Left lung (tissue), 4 donors: ENCODE measurements at regions not wholly inside any gene's neighbourhood (a gene's known extent, or its start where the extent isn't known, plus 50 kb on each side); places are given as distances from the start of the nearest gene placed in this dataset.
"Not testable (repeated sequence)": the region's sequence is repeated elsewhere in the genome, so short reads cannot be mapped to it uniquely, and the experiment has no call there.

Experiments
- ATAC-seq: fragments of 200-7000 bp; cut with Tn5 transposase; one replicate; pipeline ENCODE4 v1.9.1; 2020; ENCODE audit warnings: moderate library complexity
- DNase-seq, 4 donors: peaks; one replicate each; pipeline ENCODE4 v3.0.0-alpha.2; 2013 to 2020
- H3K27ac ChIP-seq, 2 donors: fragments of 200-600 bp; sonication (generic) in 1 of 2; one replicate each; pipeline versions ENCODE4 v1.5.0 to v1.8.0; 2020 to 2021
- H3K27me3 ChIP-seq, 2 donors: fragments of 200-600 bp; sonication (generic) in 1 of 2; one replicate each; pipeline versions ENCODE4 v1.5.0 to v1.8.0; 2020 to 2021
- H3K36me3 ChIP-seq, 2 donors: fragments of 200-600 bp; sonication (generic) in 1 of 2; one replicate each; pipeline versions ENCODE4 v1.5.0 to v1.8.0; 2020 to 2021
- H3K4me1 ChIP-seq, 2 donors: fragments of 200-600 bp; one replicate each; pipeline ENCODE4 v1.8.0; 2021
- H3K4me3 ChIP-seq, 2 donors: fragments of 200-600 bp; sonication (generic) in 1 of 2; one replicate each; pipeline versions ENCODE4 v1.5.0 to v1.8.0; 2020 to 2021; ENCODE audit warnings: mild to moderate bottlenecking in 1 of 2
- H3K9me3 ChIP-seq, 2 donors: fragments of 200-600 bp; sonication (generic) in 1 of 2; one replicate each; pipeline versions ENCODE4 v1.5.0 to v1.8.0; 2020 to 2021
- intact Hi-C, 2 donors: fragments of 100-400 bp; cut with DNase I; formaldehyde crosslinking; loops; one replicate each; pipeline versions ENCODE4 v1.11.2 to v1.14.2; 2022
- TF ChIP-seq, protein P1 (sequence below), 2 donors: fragments of 200-600 bp; sonication (generic) in 1 of 2; IDR thresholded peaks; one replicate each; pipeline versions ENCODE4 v1.5.0 to v1.8.0; 2021; ENCODE audit warnings: antibody characterized with exemption in 2 of 2
- donor health status: DM: no; HTN: yes; CAD: no.
- donor health status: DM: no; HTN: no; CAD: no.

DNA sequence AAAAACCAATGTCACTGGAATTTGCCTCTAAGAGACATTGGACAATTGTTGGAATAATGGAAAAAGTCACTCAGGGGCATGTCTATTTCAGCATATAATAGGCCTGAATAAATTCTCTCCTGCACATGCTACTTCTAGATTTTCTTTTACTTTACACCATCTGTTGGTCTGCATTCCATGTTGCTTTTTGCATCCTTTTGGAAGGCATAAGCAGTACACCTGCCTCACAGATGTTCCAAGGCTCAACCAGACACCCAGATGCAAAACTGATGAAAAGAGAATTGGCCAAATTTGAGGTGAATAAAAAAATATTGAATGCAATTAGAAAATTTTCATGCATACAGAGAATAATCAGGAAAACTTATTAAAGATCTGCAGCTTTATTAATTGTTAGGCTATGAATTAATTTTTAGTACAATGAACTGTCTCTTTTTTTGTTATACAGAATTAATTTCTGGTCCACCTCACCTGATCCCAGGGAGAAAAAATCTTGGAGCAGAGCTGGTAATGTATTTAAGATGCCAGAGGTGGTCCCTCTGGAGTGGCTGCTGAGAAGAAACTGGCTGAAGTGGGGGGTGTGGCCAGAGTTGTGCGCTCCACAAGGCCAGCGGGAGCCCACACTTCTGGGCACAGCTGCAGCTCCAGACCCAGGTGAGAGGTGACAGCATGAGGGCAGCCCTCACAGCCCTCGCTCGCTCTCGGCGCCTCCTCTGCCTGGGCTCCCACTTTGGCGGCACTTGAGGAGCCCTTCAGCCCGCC, 778.6 kb downstream of the CDH11 start:
- Histone ChIP-seq H3K9me3 (peaks cover 0 to 12% of the 10 kb centered on the region in 2 donors), H3K4me3 (no peak overlapping the region), H3K36me3 (no peaks in the 10 kb centered on the region), H3K27me3 (no peaks in the 10 kb centered on the region), H3K27ac (no peak overlapping the region), H3K4me1 (no peaks in the 10 kb centered on the region)
- DNase-seq (no peak), ATAC-seq (no peak)
- TF ChIP-seq, protein P1, sequence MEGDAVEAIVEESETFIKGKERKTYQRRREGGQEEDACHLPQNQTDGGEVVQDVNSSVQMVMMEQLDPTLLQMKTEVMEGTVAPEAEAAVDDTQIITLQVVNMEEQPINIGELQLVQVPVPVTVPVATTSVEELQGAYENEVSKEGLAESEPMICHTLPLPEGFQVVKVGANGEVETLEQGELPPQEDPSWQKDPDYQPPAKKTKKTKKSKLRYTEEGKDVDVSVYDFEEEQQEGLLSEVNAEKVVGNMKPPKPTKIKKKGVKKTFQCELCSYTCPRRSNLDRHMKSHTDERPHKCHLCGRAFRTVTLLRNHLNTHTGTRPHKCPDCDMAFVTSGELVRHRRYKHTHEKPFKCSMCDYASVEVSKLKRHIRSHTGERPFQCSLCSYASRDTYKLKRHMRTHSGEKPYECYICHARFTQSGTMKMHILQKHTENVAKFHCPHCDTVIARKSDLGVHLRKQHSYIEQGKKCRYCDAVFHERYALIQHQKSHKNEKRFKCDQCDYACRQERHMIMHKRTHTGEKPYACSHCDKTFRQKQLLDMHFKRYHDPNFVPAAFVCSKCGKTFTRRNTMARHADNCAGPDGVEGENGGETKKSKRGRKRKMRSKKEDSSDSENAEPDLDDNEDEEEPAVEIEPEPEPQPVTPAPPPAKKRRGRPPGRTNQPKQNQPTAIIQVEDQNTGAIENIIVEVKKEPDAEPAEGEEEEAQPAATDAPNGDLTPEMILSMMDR (IDR thresholded peaks at IDR 0.05): no peak
- intact Hi-C loops: no loop called here

DNA sequence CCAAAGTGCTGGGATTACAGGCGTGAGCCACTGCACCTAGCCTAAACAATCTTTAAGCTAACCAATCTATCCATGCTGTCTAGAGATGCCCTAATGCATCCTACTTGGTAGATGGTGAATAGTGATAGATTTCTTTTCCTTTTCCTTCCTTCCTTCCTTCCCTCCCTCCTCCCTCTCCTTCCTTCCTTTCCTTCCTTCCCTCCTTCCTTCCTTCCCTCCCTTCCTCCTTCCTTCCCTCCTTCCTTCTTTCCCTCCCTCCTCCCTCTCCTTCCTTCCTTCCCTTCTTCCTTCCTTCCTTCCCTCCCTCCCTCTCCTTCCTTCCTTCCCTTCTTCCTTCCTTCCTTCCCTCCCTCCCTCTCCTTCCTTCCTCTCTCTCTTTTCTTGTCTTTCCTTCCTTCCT, 780.5 kb downstream of the CDH11 start:
- DNase-seq, H3K27ac ChIP-seq, ATAC-seq, H3K4me3 ChIP-seq, intact Hi-C loops, H3K36me3 ChIP-seq, H3K4me1 ChIP-seq, H3K27me3 ChIP-seq: not testable (repeated sequence)
- H3K9me3 ChIP-seq: peaks cover 0 to 12% of the 10 kb centered on the region in 2 donors

DNA sequence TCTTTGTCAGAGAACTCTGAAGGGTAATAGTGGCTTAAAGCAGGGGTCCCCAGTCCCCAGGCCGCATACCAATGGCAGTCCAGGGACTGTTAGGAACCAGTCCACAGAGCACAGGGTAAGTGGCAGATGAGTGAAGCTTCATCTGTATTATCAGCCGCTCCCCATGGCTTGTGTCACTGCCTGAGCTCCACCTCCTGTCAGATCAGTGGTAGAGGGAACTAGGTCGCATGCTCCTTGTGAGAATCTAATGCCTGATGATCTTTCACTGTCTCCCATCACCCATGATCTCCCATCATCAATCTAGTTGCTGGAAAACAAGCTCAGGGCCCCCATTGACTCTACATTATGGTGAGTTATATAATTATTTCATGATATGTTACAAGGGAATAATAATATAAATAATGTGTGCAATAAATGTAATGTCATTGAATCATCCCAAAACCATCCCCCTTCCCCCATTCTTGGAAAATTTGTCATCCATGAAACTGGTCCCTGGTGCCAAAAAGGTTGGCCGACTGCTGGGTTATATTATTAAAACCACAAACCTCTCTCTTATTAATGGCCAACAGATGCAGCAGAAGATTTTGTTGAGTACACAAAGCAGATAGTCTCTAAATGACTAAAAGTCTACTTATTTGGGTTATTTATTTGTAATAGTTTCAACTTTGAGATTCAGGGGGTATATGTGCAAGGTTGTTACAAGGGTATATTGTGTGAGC, 782.7 kb downstream of the CDH11 start:
- Histone ChIP-seq H3K27ac (no peak overlapping the region), H3K4me1 (no peaks in the 10 kb centered on the region), H3K4me3 (no peak overlapping the region), H3K9me3 (peaks cover 0 to 11% of the 10 kb centered on the region in 2 donors), H3K27me3 (no peaks in the 10 kb centered on the region), H3K36me3 (no peaks in the 10 kb centered on the region)
- TF ChIP-seq, protein P1 (IDR thresholded peaks at IDR 0.05): no peak
- intact Hi-C loops: no loop called here
- DNase-seq (no peak), ATAC-seq (no peak)

DNA sequence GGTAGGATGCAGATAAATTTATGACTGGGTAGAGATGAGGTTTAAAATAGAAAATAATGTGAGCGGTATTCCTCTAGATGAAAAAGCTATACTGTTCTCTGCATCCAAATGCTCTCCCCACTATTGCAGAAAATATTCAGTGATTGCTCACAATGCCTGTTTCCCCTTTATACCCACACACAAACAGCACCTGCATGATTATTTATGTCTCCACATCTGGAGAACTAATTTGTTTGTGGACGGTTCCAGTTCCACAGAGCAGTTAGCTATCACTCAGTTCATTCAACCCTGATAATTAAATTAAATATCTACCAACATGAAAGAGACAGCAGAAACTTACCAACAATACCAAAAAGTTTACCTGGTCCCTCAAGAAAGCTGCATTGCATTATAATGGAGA, 800.0 kb downstream of the CDH11 start:
- intact Hi-C loops: no loop called here
- ATAC-seq (no peak), DNase-seq (no peak)
- Histone ChIP-seq H3K27me3 (no peaks in the 10 kb centered on the region), H3K4me1 (no peaks in the 10 kb centered on the region), H3K9me3 (no peaks in the 10 kb centered on the region), H3K4me3 (no peak overlapping the region), H3K36me3 (no peaks in the 10 kb centered on the region), H3K27ac (no peak overlapping the region)
- TF ChIP-seq, protein P1 (IDR thresholded peaks at IDR 0.05): no peak

DNA sequence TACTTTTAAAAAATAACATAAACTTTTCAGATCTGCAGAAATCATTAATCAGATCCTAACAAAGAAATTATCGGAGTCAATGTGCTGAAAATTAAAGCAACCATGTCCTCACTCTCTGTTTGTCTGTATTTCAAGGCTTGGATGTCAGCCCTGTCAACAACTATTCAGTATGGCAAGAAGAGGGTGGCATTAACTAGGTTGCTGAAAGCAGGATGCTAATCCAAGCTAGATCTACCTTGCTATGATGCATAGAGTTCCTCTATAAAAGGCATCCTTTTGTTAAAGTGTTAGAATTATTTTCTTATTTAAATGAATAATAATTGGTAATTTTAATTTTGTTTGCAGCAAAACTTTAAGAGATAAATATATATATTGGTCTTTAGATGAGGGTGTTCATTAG, 800.8 kb downstream of the CDH11 start:
- Histone ChIP-seq H3K27ac (no peak overlapping the region), H3K4me1 (no peaks in the 10 kb centered on the region), H3K9me3 (no peaks in the 10 kb centered on the region), H3K27me3 (no peaks in the 10 kb centered on the region), H3K4me3 (no peak overlapping the region), H3K36me3 (no peaks in the 10 kb centered on the region)
- DNase-seq: no peak
- no peak for ATAC-seq
- intact Hi-C loops: no loop called here
- TF ChIP-seq, protein P1 (IDR thresholded peaks at IDR 0.05): no peak
